Naive thymus-derived CD4-positive, alpha-beta T cell (primary cell): ENCODE measurements at regions not wholly inside any gene's neighbourhood (a gene's known extent, or its start where the extent isn't known, plus 50 kb on each side); places are given as distances from the start of the nearest gene placed in this dataset.
A peak's percentile ranks its signal among the peaks of the same experiment; 100 is the strongest.

ENCODE experiments used
- ATAC-seq: fragments of 150-1000 bp; cut with Tn5 transposase; 2 replicates; pipeline ENCODE4 v1.10.0; 2021; ENCODE audit warnings: mild to moderate bottlenecking, moderate library complexity
- CTCF ChIA-PET: fragments of 350-600 bp; sonication (Branson Sonifier 250); formaldehyde crosslinking; loops from one replicate; lab custom pipeline; 2021; ENCODE audit warnings: antibody characterized with exemption; lab: Charles Lee
- POLR2A ChIA-PET: fragments of 350-600 bp; sonication (Branson Sonifier 250); formaldehyde crosslinking; loops from one replicate; lab custom pipeline; 2021; ENCODE audit warnings: antibody characterized with exemption, inconsistent platforms; lab: Charles Lee
- DNase-seq, 9 donors: peaks; one replicate each; pipeline versions ENCODE4 v3.0.0 to v3.0.0-alpha.2; 2020 to 2022; ENCODE audit warnings: mixed read lengths in 1 of 9
- H3K27ac ChIP-seq: one replicate; pipeline ENCODE4 v1.7.0; 2013; ENCODE audit warnings: mild to moderate bottlenecking, low read depth, low read length, moderate library complexity
- H3K27me3 ChIP-seq, 2 donors: one replicate each; pipeline ENCODE4 v1.7.0; 2013; ENCODE audit warnings: low read length in 2 of 2, mild to moderate bottlenecking in 2 of 2, moderate library complexity in 2 of 2; ENCODE audit not compliant: control insufficient read depth in 2 of 2, insufficient read depth in 2 of 2
- H3K36me3 ChIP-seq, 3 experiments: 1 replicate in 2 of 3; 2 replicates in 1 of 3; pipeline ENCODE4 v1.7.0; 2013; ENCODE audit warnings: low read length in 3 of 3, mild to moderate bottlenecking in 3 of 3, moderate library complexity in 1 of 3; ENCODE audit not compliant: insufficient read depth in 3 of 3, control insufficient read depth in 2 of 3
- H3K4me1 ChIP-seq, 2 donors: one replicate each; pipeline ENCODE4 v1.7.0; 2013; ENCODE audit warnings: low read length in 2 of 2, mild to moderate bottlenecking in 2 of 2, moderate library complexity in 1 of 2; ENCODE audit not compliant: control insufficient read depth in 2 of 2, insufficient read depth in 2 of 2
- H3K4me3 ChIP-seq: 2 replicates; pipeline ENCODE4 v1.7.0; 2013; ENCODE audit warnings: mild to moderate bottlenecking, low read length
- H3K9me3 ChIP-seq, 3 experiments: 1 replicate in 2 of 3; 2 replicates in 1 of 3; pipeline ENCODE4 v1.7.0; 2013; ENCODE audit warnings: low read length in 3 of 3; ENCODE audit not compliant: control insufficient read depth in 2 of 3
- H3K27ac Mint-ChIP-seq, 9 donors: one replicate each; pipeline ENCODE4 v1.8.0; 2020 to 2022; ENCODE audit warnings: mixed read lengths in 9 of 9, mild to moderate bottlenecking in 8 of 9, moderate library complexity in 5 of 9, inconsistent platforms in 2 of 9
- H3K27me3 Mint-ChIP-seq, 5 donors: one replicate each; pipeline ENCODE4 v1.8.0; 2021 to 2022; ENCODE audit warnings: mixed read lengths in 5 of 5, mild to moderate bottlenecking in 1 of 5
- H3K36me3 Mint-ChIP-seq, 5 donors: one replicate each; pipeline ENCODE4 v1.8.0; 2020 to 2022; ENCODE audit warnings: mixed read lengths in 5 of 5, mild to moderate bottlenecking in 3 of 5, inconsistent platforms in 1 of 5
- H3K4me1 Mint-ChIP-seq, 7 donors: one replicate each; pipeline ENCODE4 v1.8.0; 2020 to 2022; ENCODE audit warnings: mixed read lengths in 7 of 7, mild to moderate bottlenecking in 3 of 7, inconsistent platforms in 1 of 7
- H3K4me3 Mint-ChIP-seq, 10 donors: one replicate each; pipeline ENCODE4 v1.8.0; 2020 to 2022; ENCODE audit warnings: mild to moderate bottlenecking in 10 of 10, mixed read lengths in 10 of 10, moderate library complexity in 6 of 10, inconsistent platforms in 2 of 10
- H3K9me3 Mint-ChIP-seq, 11 donors: one replicate each; pipeline ENCODE4 v1.8.0; 2020 to 2022; ENCODE audit warnings: mixed read lengths in 11 of 11, mild to moderate bottlenecking in 4 of 11, inconsistent platforms in 1 of 11, moderate library complexity in 1 of 11
- intact Hi-C, 2 donors: fragments of 100-400 bp; cut with micrococcal nuclease; formaldehyde crosslinking; loops; one replicate each; pipeline ENCODE4 v1.15.1; 2023

GRCh38 chr16:55933038-55933437, 57.9 kb upstream of the CES5A start:
- ATAC-seq (no peak), DNase-seq (no peak)
- Histone ChIP-seq H3K4me3 (no peak overlapping the region), H3K9me3 (no peaks in the 10 kb centered on the region), H3K4me1 (no peaks in the 10 kb centered on the region), H3K27me3 (no peaks in the 10 kb centered on the region), H3K36me3 (no peaks in the 10 kb centered on the region), H3K27ac (no peak overlapping the region)
- Mint-ChIP-seq H3K27me3 (peaks cover 2 to 33% (median 28%) of the 10 kb centered on the region in 5 donors), H3K4me3 (no peak overlapping the region), H3K4me1 (no peaks in the 10 kb centered on the region), H3K27ac (no peak overlapping the region), H3K9me3 (peaks cover 0 to 7% (median 4%) of the 10 kb centered on the region in 11 donors), H3K36me3 (no peaks in the 10 kb centered on the region)
- CTCF ChIA-PET: no interaction called here
- intact Hi-C loops: no loop called here
- POLR2A ChIA-PET: no interaction called here

GRCh38 chr16:55930036-55930435, 54.9 kb upstream of the CES5A start:
- Mint-ChIP-seq H3K27me3 (peaks cover 0 to 12% (median 2%) of the 10 kb centered on the region in 5 donors), H3K27ac (no peak overlapping the region), H3K4me1 (no peaks in the 10 kb centered on the region), H3K36me3 (no peaks in the 10 kb centered on the region), H3K4me3 (no peak overlapping the region), H3K9me3 (peaks cover 0 to 8% (median 0%) of the 10 kb centered on the region in 11 donors)
- POLR2A ChIA-PET: no interaction called here
- no peak for DNase-seq
- H3K27ac ChIP-seq: no peak overlapping the region
- no peaks in the 10 kb centered on the region for H3K4me1 ChIP-seq
- intact Hi-C loops: no loop called here
- CTCF ChIA-PET: no interaction called here
- no peak for ATAC-seq
- no peak overlapping the region for H3K4me3 ChIP-seq
- H3K9me3 ChIP-seq: no peaks in the 10 kb centered on the region
- no peaks in the 10 kb centered on the region for H3K27me3 ChIP-seq
- H3K36me3 ChIP-seq: no peaks in the 10 kb centered on the region

- peak overlapping the region in 1 of 9 donors; percentile 31 for H3K27ac Mint-ChIP-seq
- no peaks in the 10 kb centered on the region for H3K4me1 Mint-ChIP-seq
- H3K27me3 ChIP-seq: no peaks in the 10 kb centered on the region
- H3K27me3 Mint-ChIP-seq: peaks cover 0 to 8% (median 3%) of the 10 kb centered on the region in 5 donors
- intact Hi-C loops: no loop called here
- ChIA-PET POLR2A (no interaction called here), CTCF (no interaction called here)
- H3K4me3 ChIP-seq: no peak overlapping the region
- ATAC-seq: no peak
- H3K9me3 ChIP-seq: no peaks in the 10 kb centered on the region
- no peaks in the 10 kb centered on the region for H3K4me1 ChIP-seq
- no peaks in the 10 kb centered on the region for H3K36me3 Mint-ChIP-seq
- H3K36me3 ChIP-seq: no peaks in the 10 kb centered on the region
- no peak overlapping the region for H3K27ac ChIP-seq
- H3K9me3 Mint-ChIP-seq: peaks cover 0 to 8% (median 0%) of the 10 kb centered on the region in 11 donors
- H3K4me3 Mint-ChIP-seq: no peak overlapping the region
- no peak for DNase-seq
Measured at GRCh38 chr16:55929181-55929580, 54.0 kb upstream of the CES5A start.

GRCh38 chr16:55925242-55925641, 50.1 kb upstream of the CES5A start:
- POLR2A ChIA-PET: no interaction called here
- Mint-ChIP-seq H3K4me1 (no peaks in the 10 kb centered on the region), H3K9me3 (peaks cover 0 to 10% (median 1%) of the 10 kb centered on the region in 11 donors), H3K27me3 (peaks cover 19 to 34% (median 25%) of the 10 kb centered on the region in 5 donors), H3K27ac (no peak overlapping the region), H3K4me3 (no peak overlapping the region), H3K36me3 (peaks cover 0 to 6% (median 0%) of the 10 kb centered on the region in 5 donors)
- H3K4me3 ChIP-seq: no peak overlapping the region
- CTCF ChIA-PET: no interaction called here
- ATAC-seq (no peak), DNase-seq (no peak)
- no peaks in the 10 kb centered on the region for H3K36me3 ChIP-seq
- H3K9me3 ChIP-seq: no peaks in the 10 kb centered on the region
- H3K27me3 ChIP-seq: no peaks in the 10 kb centered on the region
- H3K4me1 ChIP-seq: no peaks in the 10 kb centered on the region
- H3K27ac ChIP-seq: no peak overlapping the region
- intact Hi-C loops: no loop called here
